HG02852 (cell line): ENCODE measurements at regions not wholly inside any gene's neighbourhood (a gene's known extent, or its start where the extent isn't known, plus 50 kb on each side); places are given as distances from the start of the nearest gene placed in this dataset.
"Not testable (repeated sequence)": the region's sequence is repeated elsewhere in the genome, so short reads cannot be mapped to it uniquely, and the experiment has no call there.

ENCODE experiments used
- ATAC-seq: cut with Tn5 transposase; IDR thresholded peaks from one replicate; pipeline ENCODE4 v1.9.1; 2021; ENCODE audit warnings: mild to moderate bottlenecking, moderate library complexity; ENCODE audit not compliant: unreplicated experiment

- no peak for ATAC-seq
Observed at GRCh38 chr14:98926146-98926545, 345.9 kb downstream of the BCL11B start.

- ATAC-seq = no peak
Observed at GRCh38 chr14:98926801-98927200, 345.2 kb downstream of the BCL11B start.

- ATAC-seq = no peak
Observed at GRCh38 chr14:98927986-98928385, 344.0 kb downstream of the BCL11B start.

GRCh38 chr14:98928418-98928817 lies 343.6 kb downstream of the BCL11B start:
- no peak for ATAC-seq

- ATAC-seq = no peak
Observed at GRCh38 chr14:98931126-98931525, 340.9 kb downstream of the BCL11B start.

- no peak for ATAC-seq
Observed at GRCh38 chr14:98931911-98932310, 340.1 kb downstream of the BCL11B start.

GRCh38 chr14:98932431-98933325 lies 339.3 kb downstream of the BCL11B start:
- ATAC-seq = no peak

- ATAC-seq = not testable (repeated sequence)
Observed at GRCh38 chr14:98934569-98934968, 337.4 kb downstream of the BCL11B start.

GRCh38 chr14:98935921-98936320 lies 336.1 kb downstream of the BCL11B start:
- ATAC-seq = no peak

GRCh38 chr14:98937021-98937420 lies 335.0 kb downstream of the BCL11B start:
- ATAC-seq = no peak

GRCh38 chr14:98937712-98938505 lies 334.1 kb downstream of the BCL11B start:
- no peak for ATAC-seq

GRCh38 chr14:98940693-98941437 lies 331.1 kb downstream of the BCL11B start:
- ATAC-seq = no peak

- no peak for ATAC-seq
Observed at GRCh38 chr14:98941481-98941880, 330.5 kb downstream of the BCL11B start.

- ATAC-seq = no peak
Observed at GRCh38 chr14:98943907-98944306, 328.1 kb downstream of the BCL11B start.

GRCh38 chr14:98944989-98945388 lies 327.0 kb downstream of the BCL11B start:
- no peak for ATAC-seq

GRCh38 chr14:98945611-98946570 lies 326.1 kb downstream of the BCL11B start:
- no peak for ATAC-seq

GRCh38 chr14:98946940-98947339 lies 325.1 kb downstream of the BCL11B start:
- ATAC-seq = no peak

GRCh38 chr14:98947911-98948595 lies 323.9 kb downstream of the BCL11B start:
- no peak for ATAC-seq

GRCh38 chr14:98949051-98949450 lies 322.9 kb downstream of the BCL11B start:
- no peak for ATAC-seq
